ENCODE measurements at regions not wholly inside any gene's neighbourhood (a gene's known extent, or its start where the extent isn't known, plus 50 kb on each side); places are given as distances from the start of the nearest gene placed in this dataset.
"Not testable (repeated sequence)": the region's sequence is repeated elsewhere in the genome, so short reads cannot be mapped to it uniquely, and the experiment has no call there.

- in situ Hi-C loops (cut with MboI; ENCODE audit: low sequenced_read_pairs, unreplicated experiment): no loop called here
- peak; percentile 75 for DNase-seq (ENCODE audit: low spot score)
- peak; percentile 84 for TF ChIP-seq CTCF (IDR thresholded peaks at IDR 0.05; ENCODE audit: borderline replicate concordance, control extremely low read depth, extremely low read depth, insufficient read depth, missing control alignments)
These were observed 69.4 kb upstream of the EVL start for GRCh38 chr14:99995700-99996356.

- no peak for TF ChIP-seq CTCF (IDR thresholded peaks at IDR 0.05; ENCODE audit: borderline replicate concordance, control extremely low read depth, extremely low read depth, insufficient read depth, missing control alignments)
- in situ Hi-C loops (cut with MboI; ENCODE audit: low sequenced_read_pairs, unreplicated experiment): no loop called here
- DNase-seq (ENCODE audit: low spot score): no peak
These were observed 68.2 kb upstream of the EVL start for GRCh38 chr14:99996951-99997571.

DNA sequence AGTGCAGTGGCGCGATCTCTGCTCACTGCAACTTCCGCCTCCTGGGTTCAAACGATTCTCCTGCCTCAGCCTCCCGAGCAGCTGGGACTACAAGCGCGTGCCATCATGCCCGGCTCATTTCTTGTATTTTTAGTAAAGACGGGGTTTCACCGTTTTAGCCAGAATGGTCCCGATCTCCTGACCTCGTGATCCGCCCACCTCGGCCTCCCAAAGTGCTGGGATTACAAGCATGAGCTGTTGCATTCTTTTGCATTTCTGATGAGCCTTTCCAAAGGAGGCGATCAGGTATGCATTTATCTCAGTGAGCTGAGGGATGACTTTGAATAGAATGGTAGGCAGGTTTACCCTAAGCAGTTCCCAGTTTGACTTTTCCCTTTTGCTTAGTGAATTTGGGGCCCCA, 64.8 kb upstream of the EVL start:
- in situ Hi-C loops (cut with MboI; ENCODE audit: low sequenced_read_pairs, unreplicated experiment); DNase-seq (ENCODE audit: low spot score): not testable (repeated sequence)

GRCh38 chr14:100004392-100004791, 60.8 kb upstream of the EVL start:
- TF ChIP-seq CTCF (IDR thresholded peaks at IDR 0.05; ENCODE audit: borderline replicate concordance, control extremely low read depth, extremely low read depth, insufficient read depth, missing control alignments): no peak
- DNase-seq (ENCODE audit: low spot score): no peak
- in situ Hi-C loops (cut with MboI; ENCODE audit: low sequenced_read_pairs, unreplicated experiment): no loop called here

GRCh38 chr14:100007254-100007653, 58.0 kb upstream of the EVL start:
- in situ Hi-C loops (cut with MboI; ENCODE audit: low sequenced_read_pairs, unreplicated experiment): no loop called here
- no peak for DNase-seq (ENCODE audit: low spot score)
- no peak for TF ChIP-seq CTCF (IDR thresholded peaks at IDR 0.05; ENCODE audit: borderline replicate concordance, control extremely low read depth, extremely low read depth, insufficient read depth, missing control alignments)

- DNase-seq (ENCODE audit: low spot score); in situ Hi-C loops (cut with MboI; ENCODE audit: low sequenced_read_pairs, unreplicated experiment): not testable (repeated sequence)
These were observed 55.4 kb upstream of the EVL start for GRCh38 chr14:100009802-100010201.

- no peak for TF ChIP-seq CTCF (IDR thresholded peaks at IDR 0.05; ENCODE audit: borderline replicate concordance, control extremely low read depth, extremely low read depth, insufficient read depth, missing control alignments)
- in situ Hi-C loops (cut with MboI; ENCODE audit: low sequenced_read_pairs, unreplicated experiment): no loop called here
- DNase-seq (ENCODE audit: low spot score): no peak
These were observed 54.5 kb upstream of the EVL start for GRCh38 chr14:100010679-100011078.

All from GM13976 (cell line).